ENCODE measurements at regions not wholly inside any gene's neighbourhood (a gene's known extent, or its start where the extent isn't known, plus 50 kb on each side); places are given as distances from the start of the nearest gene placed in this dataset.

GRCh38 chr20:24737212-24737850 lies 211.7 kb upstream of the CST7 start:
- no peak for DNase-seq (ENCODE audit: low read depth, low spot score)
- H3K4me3 ChIP-seq (ENCODE audit: low read length), result no peak overlapping the region

- no peak for DNase-seq (ENCODE audit: low read depth, low spot score)
- no peak overlapping the region for H3K4me3 ChIP-seq (ENCODE audit: low read length)
Observed at GRCh38 chr20:24738058-24738775, 210.9 kb upstream of the CST7 start.

DNA sequence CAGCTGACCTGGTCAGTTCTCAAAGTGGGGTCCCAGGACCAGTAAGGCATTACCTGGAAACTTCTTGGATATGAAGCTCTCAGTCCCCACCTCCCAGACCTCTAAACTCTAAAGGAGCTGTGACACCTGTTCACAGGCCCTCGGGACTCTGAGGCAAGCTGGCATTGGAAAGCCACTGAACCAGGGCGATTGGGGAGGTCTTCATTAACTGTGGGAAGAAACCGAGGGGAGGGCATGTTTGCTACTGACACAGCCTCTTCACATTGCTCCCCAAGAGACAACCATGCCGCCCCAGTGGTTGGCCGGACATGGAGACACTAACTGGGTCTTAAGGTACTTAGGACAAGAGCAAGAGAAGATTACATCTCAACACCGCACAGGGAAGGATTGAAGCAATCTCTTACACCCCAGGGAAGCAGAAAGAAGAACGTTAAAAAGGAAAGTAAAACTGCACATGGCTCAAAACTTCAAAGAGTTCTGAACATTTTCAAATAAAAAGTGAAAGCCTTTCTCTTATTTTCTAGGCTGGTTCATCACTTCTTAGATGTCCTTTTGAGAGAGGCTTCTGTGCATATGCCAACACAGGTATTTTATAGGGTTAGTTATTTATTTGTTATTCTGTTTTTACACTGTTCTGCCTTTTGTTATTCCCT lies 210.0 kb upstream of the CST7 start:
- DNase-seq (ENCODE audit: low read depth, low spot score), result peak; percentile 47
- no peak overlapping the region for H3K4me3 ChIP-seq (ENCODE audit: low read length)

DNA sequence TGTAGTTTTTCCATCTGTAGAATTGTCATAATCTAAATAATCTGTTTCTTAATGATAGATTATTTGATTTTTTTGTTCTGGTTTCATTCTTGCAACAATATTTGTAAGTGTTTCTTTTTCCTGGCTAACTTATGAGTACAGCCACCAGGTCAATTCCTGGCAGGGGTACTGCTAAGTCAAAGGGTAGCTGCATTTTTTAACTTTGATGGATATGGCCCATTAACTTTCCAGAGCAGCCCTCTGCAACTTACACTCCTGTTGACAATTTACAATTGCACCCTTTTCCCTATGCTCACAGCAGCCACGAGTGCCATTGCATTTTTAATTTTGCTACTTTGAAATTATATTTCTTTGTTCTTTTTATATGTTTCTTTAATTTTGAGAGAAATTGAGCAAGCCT lies 209.3 kb upstream of the CST7 start:
- no peak overlapping the region for H3K4me3 ChIP-seq (ENCODE audit: low read length)
- DNase-seq (ENCODE audit: low read depth, low spot score), result no peak

DNA sequence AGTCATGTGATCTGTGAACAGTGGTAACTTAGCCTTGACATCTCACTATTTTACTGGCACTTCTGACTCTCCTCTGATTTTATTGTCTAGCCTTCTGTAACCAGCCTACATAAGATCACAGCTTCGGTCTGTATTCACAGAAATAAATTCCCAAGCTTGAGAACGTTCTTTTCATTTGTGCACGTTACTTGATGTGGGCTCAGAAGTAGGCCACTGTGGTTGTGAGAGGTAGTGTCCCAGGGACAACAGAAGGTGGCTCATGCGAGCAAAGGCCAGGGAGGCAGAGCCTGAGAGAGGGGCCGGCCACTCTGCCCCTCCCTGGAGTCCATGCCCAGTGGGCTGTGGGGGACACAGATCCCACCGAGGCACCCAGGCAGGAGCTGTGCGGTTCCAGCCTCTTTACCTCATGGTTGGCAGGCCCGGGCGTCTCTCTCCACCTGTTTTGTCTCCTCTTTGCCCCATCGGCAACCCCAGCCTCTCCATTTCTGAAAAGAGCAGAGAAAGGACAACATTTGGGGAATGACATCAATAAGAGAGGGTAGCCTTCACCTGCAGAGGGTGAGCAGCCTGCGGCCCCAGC lies 207.5 kb upstream of the CST7 start:
- peak; percentile 50 for DNase-seq (ENCODE audit: low read depth, low spot score)
- H3K4me3 ChIP-seq (ENCODE audit: low read length), result no peak overlapping the region

- no peak for DNase-seq (ENCODE audit: low read depth, low spot score)
- no peak overlapping the region for H3K4me3 ChIP-seq (ENCODE audit: low read length)
Observed at GRCh38 chr20:24742436-24742835, 206.6 kb upstream of the CST7 start.

GRCh38 chr20:24742989-24743388 lies 206.1 kb upstream of the CST7 start:
- DNase-seq (ENCODE audit: low read depth, low spot score), result no peak
- no peak overlapping the region for H3K4me3 ChIP-seq (ENCODE audit: low read length)

DNA sequence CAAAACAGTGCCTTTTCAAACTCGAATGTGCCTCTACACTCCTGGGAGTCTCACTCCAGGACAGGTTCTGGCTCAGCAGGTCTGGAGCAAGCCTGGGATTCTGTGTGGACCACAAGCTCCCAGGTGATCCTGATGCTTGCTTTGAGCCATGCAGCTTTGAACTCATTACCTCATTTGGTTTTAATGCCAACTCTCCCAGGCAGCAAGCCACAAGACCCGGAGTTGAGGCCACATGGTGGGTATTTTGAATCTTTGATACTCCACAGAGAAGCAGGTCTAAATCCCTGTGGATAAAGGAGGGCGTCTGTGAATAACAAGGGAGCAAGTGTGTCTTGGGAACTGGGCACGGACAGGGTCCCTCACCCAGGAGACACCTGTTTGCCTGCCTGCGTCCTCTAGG lies 205.4 kb upstream of the CST7 start:
- DNase-seq (ENCODE audit: low read depth, low spot score), result no peak
- H3K4me3 ChIP-seq (ENCODE audit: low read length), result no peak overlapping the region

- no peak for DNase-seq (ENCODE audit: low read depth, low spot score)
- H3K4me3 ChIP-seq (ENCODE audit: low read length), result no peak overlapping the region
Observed at GRCh38 chr20:24744747-24745146, 204.3 kb upstream of the CST7 start.

- H3K4me3 ChIP-seq (ENCODE audit: low read length), result no peak overlapping the region
- no peak for DNase-seq (ENCODE audit: low read depth, low spot score)
Observed at GRCh38 chr20:24745206-24745605, 203.9 kb upstream of the CST7 start.

GRCh38 chr20:24745617-24746350 lies 203.3 kb upstream of the CST7 start:
- no peak for DNase-seq (ENCODE audit: low read depth, low spot score)

GRCh38 chr20:24746351-24746685 lies 202.8 kb upstream of the CST7 start:
- H3K4me3 ChIP-seq (ENCODE audit: low read length), result no peak overlapping the region
- no peak for DNase-seq (ENCODE audit: low read depth, low spot score)

More at GRCh38 chr20:24745617-24746350, 203.3 kb upstream of the CST7 start:
- H3K4me3 ChIP-seq (ENCODE audit: low read length), result no peak overlapping the region

DNA sequence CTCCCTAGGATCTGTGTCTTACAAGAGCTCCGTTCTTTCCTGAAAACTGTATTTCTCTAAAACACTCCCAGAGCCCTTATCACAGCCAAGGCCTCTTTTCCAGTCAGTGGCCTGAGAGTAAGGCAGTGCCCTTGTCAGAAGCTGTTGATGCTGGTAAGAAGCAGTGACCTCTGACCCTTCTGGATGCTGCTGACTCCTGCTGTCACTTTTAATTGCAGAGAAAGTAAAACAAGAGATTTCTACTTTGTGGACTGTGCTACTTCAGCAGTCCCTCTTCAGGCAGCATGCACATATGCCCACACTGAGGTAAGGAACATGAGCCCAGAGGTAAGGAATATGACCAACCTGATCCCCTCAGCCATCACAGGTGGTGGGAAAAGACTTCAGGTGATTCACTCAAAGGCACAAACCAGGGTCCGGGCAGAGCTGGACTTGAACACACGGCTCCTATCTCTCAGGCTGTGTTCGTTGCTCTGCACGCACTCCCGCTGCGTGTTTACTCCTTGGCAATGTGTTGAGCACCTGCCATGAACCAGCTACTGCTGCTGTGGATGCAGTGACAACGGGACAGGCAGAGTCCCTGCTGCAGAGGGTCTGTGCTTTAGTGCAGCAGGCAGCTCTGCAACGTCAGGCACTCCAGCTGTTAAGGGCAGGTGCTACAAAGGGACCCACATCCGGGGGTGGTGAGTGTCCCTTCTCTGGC lies 201.9 kb upstream of the CST7 start:
- H3K4me3 ChIP-seq (ENCODE audit: low read length), result no peak overlapping the region
- peak; percentile 76 for DNase-seq (ENCODE audit: low read depth, low spot score)

DNA sequence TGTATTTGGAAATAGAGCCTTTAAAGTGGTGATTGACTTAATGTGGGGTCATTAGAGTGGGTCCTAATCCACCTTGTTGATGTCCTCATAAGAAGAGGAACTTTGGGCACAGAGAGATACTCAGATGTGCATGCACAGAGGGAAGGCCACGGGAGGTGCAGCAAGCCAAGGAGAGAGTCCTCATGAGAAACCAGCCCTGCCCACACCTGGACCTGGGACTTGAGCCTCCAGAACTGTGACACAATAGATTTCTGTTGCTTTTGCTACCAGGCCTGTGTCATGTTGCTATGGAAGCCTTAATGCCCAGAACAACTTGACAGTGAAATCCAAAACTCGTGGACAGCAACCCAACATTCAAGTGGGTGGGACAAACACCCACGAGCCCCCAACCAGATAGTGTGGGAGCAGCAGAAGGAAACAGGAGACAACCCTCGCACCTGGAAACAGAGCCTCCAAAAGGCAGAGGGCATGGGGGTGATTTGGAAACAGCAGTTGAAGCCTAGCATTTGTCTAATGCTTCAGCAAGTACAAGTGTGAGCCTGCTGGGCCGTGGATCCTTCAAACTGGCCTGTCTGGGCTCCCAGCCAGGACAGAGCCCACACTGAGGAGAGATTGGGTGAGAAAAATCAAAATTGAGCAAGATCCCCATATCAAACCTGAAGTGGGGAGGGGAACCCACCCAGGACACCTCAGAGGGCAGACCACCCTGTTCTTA lies 201.0 kb upstream of the CST7 start:
- DNase-seq (ENCODE audit: low read depth, low spot score), result no peak
- no peak overlapping the region for H3K4me3 ChIP-seq (ENCODE audit: low read length)

DNA sequence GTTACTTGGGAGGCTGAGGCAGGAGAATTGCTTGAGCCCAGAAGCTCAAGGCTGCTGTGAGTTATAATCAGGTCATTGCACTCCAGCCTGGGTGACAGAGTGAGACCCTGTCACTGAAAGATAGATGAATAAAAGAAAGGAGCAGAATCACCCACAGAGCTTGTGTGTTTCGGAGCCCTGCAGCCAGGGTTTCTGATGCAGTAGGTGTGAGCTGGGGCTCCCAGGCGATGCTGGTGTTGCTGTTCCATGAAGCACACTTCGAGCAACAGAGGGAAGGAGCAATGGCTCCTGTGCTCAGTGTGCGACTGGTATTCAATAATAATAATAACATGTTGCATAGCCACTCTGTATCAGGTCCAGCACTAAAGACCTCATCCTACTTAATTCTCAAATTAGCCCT lies 197.5 kb upstream of the CST7 start:
- no peak for DNase-seq (ENCODE audit: low read depth, low spot score)

DNA sequence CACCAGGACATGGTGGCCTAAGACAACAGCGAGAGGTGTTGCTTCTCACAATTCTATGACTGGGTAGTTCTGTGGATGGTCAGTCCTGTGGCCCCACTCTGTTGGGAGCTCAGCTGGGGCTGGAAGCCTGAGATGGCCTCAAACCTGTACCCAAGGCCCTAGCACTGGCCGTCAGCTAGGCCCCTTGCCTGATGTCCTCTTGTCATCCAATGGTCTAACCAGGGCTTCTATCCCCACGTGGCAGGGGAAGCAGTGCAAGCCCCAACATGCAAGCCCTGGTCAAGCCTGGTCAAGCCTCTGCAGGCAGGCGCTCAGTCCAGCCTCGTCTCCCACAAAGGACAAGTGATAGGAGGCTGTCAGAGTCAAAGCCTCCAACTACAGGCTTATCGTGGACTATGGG lies 196.5 kb upstream of the CST7 start:
- no peak overlapping the region for H3K4me3 ChIP-seq (ENCODE audit: low read length)
- no peak for DNase-seq (ENCODE audit: low read depth, low spot score)

More for the DNA sequence above, 197.5 kb upstream of the CST7 start:
- no peak overlapping the region for H3K4me3 ChIP-seq (ENCODE audit: low read length)

GRCh38 chr20:24753130-24753529 lies 195.9 kb upstream of the CST7 start:
- H3K4me3 ChIP-seq (ENCODE audit: low read length), result no peak overlapping the region

GRCh38 chr20:24754691-24755090 lies 194.4 kb upstream of the CST7 start:
- H3K4me3 ChIP-seq (ENCODE audit: low read length), result no peak overlapping the region
- no peak for DNase-seq (ENCODE audit: low read depth, low spot score)

More at GRCh38 chr20:24753130-24753529, 195.9 kb upstream of the CST7 start:
- peak; percentile 25 for DNase-seq (ENCODE audit: low read depth, low spot score)
